Cardiac muscle cell (in vitro differentiated cells and primary cell): ENCODE measurements at regions not wholly inside any gene's neighbourhood (a gene's known extent, or its start where the extent isn't known, plus 50 kb on each side); places are given as distances from the start of the nearest gene placed in this dataset.
"Not testable (repeated sequence)": the region's sequence is repeated elsewhere in the genome, so short reads cannot be mapped to it uniquely, and the experiment has no call there.

Experiments used
- DNase-seq, 2 donors: peaks; one replicate each; pipeline versions ENCODE4 v3.0.0 to v3.0.0-alpha.2; 2010 to 2017; ENCODE audit warnings: low read depth in 1 of 2, low spot score in 1 of 2
- H3K27ac ChIP-seq: fragments of 200-600 bp; sonication (generic); 2 replicates; pipeline ENCODE4 v1.5.1; 2016
- H3K27me3 ChIP-seq: fragments of 200-600 bp; sonication (generic); 2 replicates; pipeline ENCODE4 v1.6.0; 2016; ENCODE audit warnings: control low read depth
- H3K36me3 ChIP-seq: fragments of 200-600 bp; sonication (generic); 2 replicates; pipeline ENCODE4 v1.5.1; 2016; ENCODE audit warnings: control low read depth
- H3K4me1 ChIP-seq: fragments of 200-600 bp; sonication (generic); 2 replicates; pipeline ENCODE4 v1.8.1; 2017; ENCODE audit warnings: low read depth, mild to moderate bottlenecking, mixed run types
- H3K4me3 ChIP-seq: fragments of 200-600 bp; sonication (generic); 2 replicates; pipeline ENCODE4 v1.5.1; 2016; ENCODE audit warnings: mild to moderate bottlenecking
- H3K9me3 ChIP-seq: fragments of 200-600 bp; sonication (generic); 2 replicates; pipeline ENCODE4 v1.5.1; 2017; ENCODE audit warnings: low read depth, mild to moderate bottlenecking, control low read depth
- TF ChIP-seq, protein P1 (sequence below): IDR thresholded peaks from 2 replicates; pipeline ENCODE4 v1.5.1; 2012; ENCODE audit warnings: low read depth, mild to moderate bottlenecking, low read length

DNA sequence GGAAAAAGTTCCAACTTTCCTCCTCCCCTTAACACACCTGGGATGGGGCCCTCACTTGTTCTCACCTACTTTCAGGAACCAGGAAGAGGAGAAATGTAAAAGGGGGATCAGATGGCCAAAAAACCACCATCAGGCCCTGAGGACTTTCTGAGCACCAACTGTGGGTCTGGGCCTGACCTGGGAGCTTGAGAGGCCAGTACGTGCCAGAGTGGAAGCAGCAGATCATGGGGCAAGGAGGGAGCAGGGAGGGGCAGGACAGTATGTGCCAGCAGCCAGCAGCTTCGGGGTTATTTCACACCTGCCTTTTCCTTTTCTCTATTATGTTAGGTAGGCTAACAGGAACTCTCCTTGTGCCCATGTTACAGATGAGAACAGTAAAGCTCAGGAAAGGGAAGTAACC is 118.8 kb upstream of the UNC5B start:
- no peak overlapping the region for H3K27ac ChIP-seq
- TF ChIP-seq, protein P1, sequence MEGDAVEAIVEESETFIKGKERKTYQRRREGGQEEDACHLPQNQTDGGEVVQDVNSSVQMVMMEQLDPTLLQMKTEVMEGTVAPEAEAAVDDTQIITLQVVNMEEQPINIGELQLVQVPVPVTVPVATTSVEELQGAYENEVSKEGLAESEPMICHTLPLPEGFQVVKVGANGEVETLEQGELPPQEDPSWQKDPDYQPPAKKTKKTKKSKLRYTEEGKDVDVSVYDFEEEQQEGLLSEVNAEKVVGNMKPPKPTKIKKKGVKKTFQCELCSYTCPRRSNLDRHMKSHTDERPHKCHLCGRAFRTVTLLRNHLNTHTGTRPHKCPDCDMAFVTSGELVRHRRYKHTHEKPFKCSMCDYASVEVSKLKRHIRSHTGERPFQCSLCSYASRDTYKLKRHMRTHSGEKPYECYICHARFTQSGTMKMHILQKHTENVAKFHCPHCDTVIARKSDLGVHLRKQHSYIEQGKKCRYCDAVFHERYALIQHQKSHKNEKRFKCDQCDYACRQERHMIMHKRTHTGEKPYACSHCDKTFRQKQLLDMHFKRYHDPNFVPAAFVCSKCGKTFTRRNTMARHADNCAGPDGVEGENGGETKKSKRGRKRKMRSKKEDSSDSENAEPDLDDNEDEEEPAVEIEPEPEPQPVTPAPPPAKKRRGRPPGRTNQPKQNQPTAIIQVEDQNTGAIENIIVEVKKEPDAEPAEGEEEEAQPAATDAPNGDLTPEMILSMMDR: no peak
- H3K9me3 ChIP-seq: no peaks in the 10 kb centered on the region
- H3K4me3 ChIP-seq: no peak overlapping the region
- H3K27me3 ChIP-seq: no peaks in the 10 kb centered on the region
- no peaks in the 10 kb centered on the region for H3K36me3 ChIP-seq
- no peak for DNase-seq
- H3K4me1 ChIP-seq: peaks cover 5% of the 10 kb centered on the region

DNA sequence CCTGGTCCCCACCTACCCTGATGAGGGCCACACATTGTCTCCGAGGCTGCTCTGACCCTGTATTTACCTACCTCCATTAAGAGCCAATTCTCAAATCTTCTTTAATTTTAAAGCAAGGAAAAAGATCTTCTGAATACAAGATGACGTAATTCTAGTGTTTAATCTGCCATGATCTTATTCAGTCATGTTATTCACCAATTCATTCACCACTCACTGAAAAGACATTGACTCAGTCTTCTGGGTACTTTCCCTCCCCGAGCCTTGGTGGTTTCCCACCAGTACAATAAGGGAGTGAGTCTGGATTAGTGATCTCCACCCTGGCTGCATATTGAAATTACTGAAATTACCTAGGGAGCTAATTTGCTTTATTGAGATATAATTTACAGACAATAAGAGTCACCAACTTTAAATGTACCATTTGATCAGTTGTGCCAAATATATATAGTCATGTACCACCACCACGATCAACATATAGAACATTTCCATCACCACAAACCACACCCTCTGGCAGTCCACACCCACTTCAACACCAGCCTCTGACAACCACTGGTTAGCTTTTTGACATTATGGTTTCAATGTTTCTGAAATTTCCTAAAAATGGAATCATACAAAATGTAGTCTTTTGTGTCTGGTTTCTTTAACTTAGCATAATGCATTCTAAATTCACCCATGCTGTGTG is 117.5 kb upstream of the UNC5B start:
- no peak overlapping the region for H3K4me3 ChIP-seq
- no peak for DNase-seq
- H3K27me3 ChIP-seq: no peaks in the 10 kb centered on the region
- H3K27ac ChIP-seq: no peak overlapping the region
- H3K9me3 ChIP-seq: no peaks in the 10 kb centered on the region
- H3K36me3 ChIP-seq: no peaks in the 10 kb centered on the region
- TF ChIP-seq, protein P1: no peak
- H3K4me1 ChIP-seq: peaks cover 5% of the 10 kb centered on the region

DNA sequence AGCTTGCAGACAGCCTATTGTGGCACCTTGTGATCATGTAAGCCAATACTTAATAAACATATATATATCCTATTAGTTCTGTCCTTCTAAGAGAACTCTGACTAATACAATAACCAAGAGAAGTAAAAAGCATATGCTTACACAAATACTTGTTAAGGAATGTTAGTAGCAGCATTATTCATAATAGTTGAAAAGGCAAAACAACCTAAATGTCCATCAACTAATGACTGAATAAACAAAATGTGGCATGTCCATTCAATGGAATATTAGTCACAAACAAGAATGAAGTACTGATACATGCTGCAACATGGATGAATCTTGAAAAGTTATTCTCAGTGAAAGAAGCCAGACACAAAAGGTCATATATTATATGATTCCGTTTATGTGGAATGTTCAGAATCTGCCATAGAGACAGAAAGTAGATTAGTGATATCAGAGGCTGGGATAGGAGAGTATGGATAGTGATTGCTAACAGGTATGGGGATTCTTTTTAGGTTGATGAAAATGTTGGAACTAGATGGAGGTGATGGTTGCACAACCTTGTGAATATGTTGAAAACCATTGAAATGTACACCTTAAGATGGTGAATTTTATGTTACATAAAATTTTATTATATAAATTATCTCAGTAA is 112.5 kb upstream of the UNC5B start:
- TF ChIP-seq, protein P1: no peak
- Histone ChIP-seq H3K4me1 (peaks cover 4% of the 10 kb centered on the region), H3K27ac (no peak overlapping the region), H3K4me3 (no peak overlapping the region), H3K27me3 (no peaks in the 10 kb centered on the region), H3K36me3 (no peaks in the 10 kb centered on the region), H3K9me3 (no peaks in the 10 kb centered on the region)
- no peak for DNase-seq

DNA sequence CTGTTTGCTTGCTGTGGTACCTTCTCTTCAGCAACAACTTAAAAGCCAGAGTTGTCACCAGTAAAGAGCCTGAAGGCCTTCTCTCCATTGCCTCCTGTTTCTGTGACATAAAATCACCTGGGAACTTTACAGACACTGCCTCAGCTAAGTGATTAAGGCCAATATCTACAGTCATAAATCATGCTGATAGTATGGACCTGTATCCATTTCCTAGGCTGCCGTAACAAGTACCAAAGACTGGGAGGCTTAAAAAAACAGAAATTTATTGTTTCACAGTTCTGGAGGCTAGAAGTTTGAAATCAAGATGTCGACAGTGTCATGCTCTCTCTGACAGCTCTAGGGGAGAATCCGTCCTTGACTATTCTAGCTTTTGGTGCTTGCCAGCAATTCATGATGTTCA is 108.4 kb upstream of the UNC5B start:
- no peak for DNase-seq
- no peaks in the 10 kb centered on the region for H3K9me3 ChIP-seq
- no peaks in the 10 kb centered on the region for H3K36me3 ChIP-seq
- no peaks in the 10 kb centered on the region for H3K27me3 ChIP-seq
- H3K4me3 ChIP-seq: no peak overlapping the region
- peak overlapping the region; percentile 9 for H3K27ac ChIP-seq
- TF ChIP-seq, protein P1: no peak
- H3K4me1 ChIP-seq: peaks cover 4% of the 10 kb centered on the region

DNA sequence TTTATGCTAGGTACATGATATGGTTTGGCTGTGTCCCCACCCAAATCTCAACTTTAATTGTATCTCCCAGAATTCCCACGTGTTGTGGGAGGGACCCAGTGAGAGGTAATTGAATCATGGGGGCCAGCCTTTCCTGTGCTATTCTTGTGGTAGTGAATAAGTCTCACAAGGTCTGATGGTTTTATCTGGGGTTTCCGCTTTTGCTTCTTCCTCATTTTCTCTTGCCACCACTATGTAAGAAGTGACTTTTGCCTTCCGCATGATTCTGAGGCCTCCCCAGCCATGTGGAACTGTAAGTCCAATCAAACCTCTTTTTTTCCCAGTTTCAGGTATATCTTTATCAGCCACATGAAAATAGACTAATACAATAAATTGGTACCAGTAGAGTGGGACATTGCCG is 106.2 kb upstream of the UNC5B start:
- not testable (repeated sequence) for H3K36me3 ChIP-seq, H3K4me1 ChIP-seq, DNase-seq

DNA sequence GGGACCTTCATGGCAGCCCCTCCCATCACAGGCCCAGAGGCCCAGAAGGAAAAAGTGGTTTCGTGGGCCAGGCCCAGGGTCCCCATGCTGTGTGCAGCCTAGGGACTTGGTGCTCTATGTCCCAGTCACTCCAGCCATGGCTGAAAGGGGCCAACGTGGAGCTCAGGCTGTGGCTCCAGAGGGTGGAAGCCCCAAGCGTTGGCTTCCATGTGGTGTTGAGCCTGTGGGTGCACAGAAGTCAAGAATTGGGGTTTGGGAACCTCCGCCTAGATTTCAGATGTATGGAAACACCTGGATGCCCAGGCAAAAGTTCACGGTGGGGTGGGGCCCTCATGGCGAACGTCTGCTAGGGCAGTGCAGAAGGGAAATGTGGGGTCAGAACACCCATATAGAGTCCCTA is 105.3 kb upstream of the UNC5B start:
- H3K27me3 ChIP-seq, H3K36me3 ChIP-seq, H3K4me1 ChIP-seq, H3K4me3 ChIP-seq, H3K27ac ChIP-seq, H3K9me3 ChIP-seq, DNase-seq: not testable (repeated sequence)

More for the DNA sequence above, 106.2 kb upstream of the UNC5B start:
- H3K27ac ChIP-seq, H3K4me3 ChIP-seq, H3K9me3 ChIP-seq, H3K27me3 ChIP-seq: not testable (repeated sequence)

DNA sequence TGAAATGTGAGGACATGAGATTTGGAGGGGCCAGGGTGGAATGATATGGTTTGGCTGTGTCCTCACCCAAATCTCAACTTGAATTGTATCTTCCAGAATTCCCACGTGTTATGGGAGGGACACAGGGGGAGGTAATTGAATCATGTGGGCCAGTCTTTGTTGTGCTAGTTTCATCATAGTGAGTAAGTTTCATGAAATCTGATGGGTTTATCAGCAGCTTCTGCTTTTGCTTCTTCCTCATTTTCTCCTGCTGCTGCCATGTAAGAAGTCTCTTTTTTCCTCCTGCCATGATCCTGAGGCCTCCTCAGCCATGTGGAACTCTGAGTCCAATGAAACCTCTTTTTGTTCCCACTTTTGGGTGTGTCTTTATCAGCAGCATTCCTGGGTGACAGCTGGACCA is 104.3 kb upstream of the UNC5B start:
- H3K9me3 ChIP-seq, DNase-seq, H3K4me3 ChIP-seq, H3K27ac ChIP-seq, H3K36me3 ChIP-seq, H3K4me1 ChIP-seq, H3K27me3 ChIP-seq: not testable (repeated sequence)
